Osteoblast (primary cell): ENCODE measurements at regions not wholly inside any gene's neighbourhood (a gene's known extent, or its start where the extent isn't known, plus 50 kb on each side); places are given as distances from the start of the nearest gene placed in this dataset.

Experiments
- DNase-seq: peaks from one replicate; pipeline ENCODE4 v3.0.0; 2011; ENCODE audit warnings: low spot score, mixed read lengths; ENCODE audit not compliant: insufficient read length; ENCODE audit errors: missing footprints
- H2AFZ ChIP-seq: 2 replicates; pipeline ENCODE4 v1.6.0; 2011; ENCODE audit warnings: mild to moderate bottlenecking, low read length
- H3K27ac ChIP-seq: 2 replicates; pipeline ENCODE4 v1.5.1; 2011; ENCODE audit warnings: mild to moderate bottlenecking, low read depth, low read length, moderate library complexity
- H3K27me3 ChIP-seq: 2 replicates; pipeline ENCODE4 v1.6.0; 2012; ENCODE audit warnings: mild to moderate bottlenecking, control low read depth, inconsistent platforms, low read length, moderate library complexity; ENCODE audit not compliant: insufficient read depth
- H3K36me3 ChIP-seq: 2 replicates; pipeline ENCODE4 v1.5.1; 2011; ENCODE audit warnings: mild to moderate bottlenecking, low read length, control low read depth, moderate library complexity; ENCODE audit not compliant: insufficient read depth
- H3K4me1 ChIP-seq: 2 replicates; pipeline ENCODE4 v1.5.1; 2011; ENCODE audit warnings: mild to moderate bottlenecking, low read length, control low read depth, moderate library complexity; ENCODE audit not compliant: insufficient read depth
- H3K4me2 ChIP-seq: 2 replicates; pipeline ENCODE4 v1.6.0; 2011; ENCODE audit warnings: mild to moderate bottlenecking, low read length; ENCODE audit not compliant: insufficient read depth
- H3K4me3 ChIP-seq: fragments of 200-600 bp; sonication (generic); 3 replicates; pipeline ENCODE4 v1.5.1; 2012; ENCODE audit warnings: mild to moderate bottlenecking, low read length, inconsistent platforms; ENCODE audit not compliant: insufficient read depth
- H3K79me2 ChIP-seq: 2 replicates; pipeline ENCODE4 v1.6.0; 2012; ENCODE audit warnings: mild to moderate bottlenecking, low read length, control low read depth, inconsistent platforms; ENCODE audit not compliant: insufficient read depth
- H3K9me3 ChIP-seq: 2 replicates; pipeline ENCODE4 v1.5.1; 2011; ENCODE audit warnings: low read depth, low read length, control low read depth
- H4K20me1 ChIP-seq: 2 replicates; pipeline ENCODE4 v1.6.0; 2012; ENCODE audit warnings: mild to moderate bottlenecking, low read length, control low read depth; ENCODE audit not compliant: insufficient read depth
- CTCF ChIP-seq: IDR thresholded peaks from 2 replicates; pipeline ENCODE4 v1.5.1; 2011; ENCODE audit warnings: mild to moderate bottlenecking, low read depth, low read length, moderate library complexity; ENCODE audit errors: extremely low read depth

- DNase-seq = no peak
- Histone ChIP-seq H3K79me2 (no peaks in the 10 kb centered on the region), H4K20me1 (no peaks in the 10 kb centered on the region), H2AFZ (no peak overlapping the region), H3K27ac (no peak overlapping the region), H3K9me3 (no peaks in the 10 kb centered on the region), H3K4me1 (no peaks in the 10 kb centered on the region), H3K4me3 (no peak overlapping the region), H3K4me2 (no peak overlapping the region), H3K36me3 (no peaks in the 10 kb centered on the region), H3K27me3 (no peaks in the 10 kb centered on the region)
- TF ChIP-seq CTCF = no peak
Measured at GRCh38 chr6:166781331-166781730, 154.3 kb upstream of the RPS6KA2 start.

- no peak overlapping the region for H3K4me3 ChIP-seq
- H3K36me3 ChIP-seq = no peaks in the 10 kb centered on the region
- no peaks in the 10 kb centered on the region for H3K27me3 ChIP-seq
- no peak overlapping the region for H3K4me2 ChIP-seq
- H3K27ac ChIP-seq = no peak overlapping the region
- no peak overlapping the region for H2AFZ ChIP-seq
- no peak for TF ChIP-seq CTCF
- H3K4me1 ChIP-seq = no peaks in the 10 kb centered on the region
- no peak for DNase-seq
- H3K79me2 ChIP-seq = no peaks in the 10 kb centered on the region
- no peaks in the 10 kb centered on the region for H3K9me3 ChIP-seq
- H4K20me1 ChIP-seq = no peaks in the 10 kb centered on the region
Measured at GRCh38 chr6:166779963-166780683, 153.1 kb upstream of the RPS6KA2 start.

- Histone ChIP-seq H3K4me1 (no peaks in the 10 kb centered on the region), H3K36me3 (no peaks in the 10 kb centered on the region)
Measured at GRCh38 chr6:166779381-166779780, 152.3 kb upstream of the RPS6KA2 start.

More at GRCh38 chr6:166779381-166779780, 152.3 kb upstream of the RPS6KA2 start:
- H3K9me3 ChIP-seq = no peaks in the 10 kb centered on the region
- H2AFZ ChIP-seq = no peak overlapping the region
- H3K4me3 ChIP-seq = no peak overlapping the region
- no peaks in the 10 kb centered on the region for H4K20me1 ChIP-seq
- no peak for DNase-seq
- no peaks in the 10 kb centered on the region for H3K27me3 ChIP-seq
- no peaks in the 10 kb centered on the region for H3K79me2 ChIP-seq
- TF ChIP-seq CTCF = no peak
- no peak overlapping the region for H3K27ac ChIP-seq
- no peak overlapping the region for H3K4me2 ChIP-seq
